ENCODE measurements at regions not wholly inside any gene's neighbourhood (a gene's known extent, or its start where the extent isn't known, plus 50 kb on each side); places are given as distances from the start of the nearest gene placed in this dataset.

DNA sequence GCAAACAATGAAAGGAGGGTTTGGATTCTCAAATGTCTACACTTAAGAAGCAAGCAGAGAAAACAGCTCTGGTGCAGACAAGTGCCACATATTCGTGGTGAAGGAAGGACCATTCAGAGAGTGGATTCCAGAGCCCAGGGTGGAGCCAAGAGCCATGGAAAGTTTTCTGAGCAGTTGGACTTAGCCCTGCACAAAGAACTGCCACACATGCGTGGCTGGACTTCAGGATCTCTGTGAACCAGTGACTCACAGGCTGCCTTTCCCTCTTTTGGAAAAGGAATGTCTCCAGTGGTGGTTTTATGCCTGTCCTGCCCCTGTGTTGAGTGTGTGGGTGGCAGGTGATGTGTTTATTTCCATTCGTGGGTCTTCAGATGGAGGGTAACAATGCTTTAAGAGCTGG is 489.5 kb downstream of the CDH26 start:
- TF ChIP-seq POLR2AphosphoS5 (IDR thresholded peaks at IDR 0.05; ENCODE audit: low read depth, low read length): no peak
- TF ChIP-seq TAF1 (IDR thresholded peaks at IDR 0.05; ENCODE audit: borderline replicate concordance, insufficient read depth, low read length): no peak
- TF ChIP-seq SIN3A (IDR thresholded peaks at IDR 0.05; ENCODE audit: borderline replicate concordance, insufficient read depth, low read length): no peak
- TF ChIP-seq FOXP2 (optimal IDR thresholded peaks at IDR 0.05; ENCODE audit: borderline replicate concordance, extremely low read depth, extremely low read length, insufficient read depth): no peak
- TF ChIP-seq, protein P1, sequence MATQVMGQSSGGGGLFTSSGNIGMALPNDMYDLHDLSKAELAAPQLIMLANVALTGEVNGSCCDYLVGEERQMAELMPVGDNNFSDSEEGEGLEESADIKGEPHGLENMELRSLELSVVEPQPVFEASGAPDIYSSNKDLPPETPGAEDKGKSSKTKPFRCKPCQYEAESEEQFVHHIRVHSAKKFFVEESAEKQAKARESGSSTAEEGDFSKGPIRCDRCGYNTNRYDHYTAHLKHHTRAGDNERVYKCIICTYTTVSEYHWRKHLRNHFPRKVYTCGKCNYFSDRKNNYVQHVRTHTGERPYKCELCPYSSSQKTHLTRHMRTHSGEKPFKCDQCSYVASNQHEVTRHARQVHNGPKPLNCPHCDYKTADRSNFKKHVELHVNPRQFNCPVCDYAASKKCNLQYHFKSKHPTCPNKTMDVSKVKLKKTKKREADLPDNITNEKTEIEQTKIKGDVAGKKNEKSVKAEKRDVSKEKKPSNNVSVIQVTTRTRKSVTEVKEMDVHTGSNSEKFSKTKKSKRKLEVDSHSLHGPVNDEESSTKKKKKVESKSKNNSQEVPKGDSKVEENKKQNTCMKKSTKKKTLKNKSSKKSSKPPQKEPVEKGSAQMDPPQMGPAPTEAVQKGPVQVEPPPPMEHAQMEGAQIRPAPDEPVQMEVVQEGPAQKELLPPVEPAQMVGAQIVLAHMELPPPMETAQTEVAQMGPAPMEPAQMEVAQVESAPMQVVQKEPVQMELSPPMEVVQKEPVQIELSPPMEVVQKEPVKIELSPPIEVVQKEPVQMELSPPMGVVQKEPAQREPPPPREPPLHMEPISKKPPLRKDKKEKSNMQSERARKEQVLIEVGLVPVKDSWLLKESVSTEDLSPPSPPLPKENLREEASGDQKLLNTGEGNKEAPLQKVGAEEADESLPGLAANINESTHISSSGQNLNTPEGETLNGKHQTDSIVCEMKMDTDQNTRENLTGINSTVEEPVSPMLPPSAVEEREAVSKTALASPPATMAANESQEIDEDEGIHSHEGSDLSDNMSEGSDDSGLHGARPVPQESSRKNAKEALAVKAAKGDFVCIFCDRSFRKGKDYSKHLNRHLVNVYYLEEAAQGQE (IDR thresholded peaks at IDR 0.05; ENCODE audit: insufficient read depth in 1 of 2, low read depth in 2 of 2, low read length in 2 of 2): no peak

DNA sequence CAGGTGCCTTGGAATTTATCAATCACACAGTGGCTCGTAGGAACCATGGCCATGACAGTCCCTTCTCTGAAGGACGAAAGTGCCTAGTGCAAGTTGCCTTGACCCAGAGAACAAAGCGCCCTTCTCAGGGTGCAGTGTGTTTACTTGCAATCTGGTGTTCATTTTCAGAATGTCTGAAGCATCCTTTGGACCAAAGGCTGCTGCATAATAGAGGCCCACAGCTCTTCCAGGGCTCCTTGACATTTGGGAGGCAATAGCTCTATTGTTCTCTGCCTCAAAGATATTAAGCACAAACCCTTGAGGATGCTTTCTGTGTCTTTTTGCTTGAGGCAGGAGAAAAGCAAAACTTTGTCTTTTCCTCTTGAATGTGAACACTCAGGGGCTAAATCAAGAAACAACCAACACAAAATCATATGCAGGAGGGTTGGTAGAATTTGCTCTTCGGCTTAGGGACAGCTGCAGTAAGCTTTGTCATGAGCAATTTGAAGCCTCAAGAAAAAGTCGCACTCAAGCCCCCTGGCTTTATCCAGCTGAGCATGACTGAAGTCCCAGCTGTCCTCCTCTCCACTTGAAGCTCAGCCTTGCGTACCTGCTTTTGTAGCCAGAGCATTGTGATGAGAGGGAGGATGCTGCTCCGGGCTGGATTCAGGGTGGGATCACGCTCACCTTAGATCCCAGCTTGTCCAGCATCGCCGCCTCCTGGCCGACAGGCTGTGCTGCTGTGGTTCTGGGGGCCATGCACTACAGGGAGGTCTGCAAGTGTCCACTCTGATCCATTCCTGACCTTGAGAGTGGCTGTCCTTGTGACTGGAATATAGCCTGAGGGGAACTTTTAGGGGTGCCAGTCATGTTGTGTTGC is 495.4 kb downstream of the CDH26 start:
- TF ChIP-seq, protein P1 (IDR thresholded peaks at IDR 0.05; ENCODE audit: insufficient read depth in 1 of 2, low read depth in 2 of 2, low read length in 2 of 2): no peak
- no peak for TF ChIP-seq TAF1 (IDR thresholded peaks at IDR 0.05; ENCODE audit: borderline replicate concordance, insufficient read depth, low read length)
- TF ChIP-seq SIN3A (IDR thresholded peaks at IDR 0.05; ENCODE audit: borderline replicate concordance, insufficient read depth, low read length): no peak
- TF ChIP-seq POLR2AphosphoS5 (IDR thresholded peaks at IDR 0.05; ENCODE audit: low read depth, low read length): no peak
- no peak for TF ChIP-seq FOXP2 (optimal IDR thresholded peaks at IDR 0.05; ENCODE audit: borderline replicate concordance, extremely low read depth, extremely low read length, insufficient read depth)

DNA sequence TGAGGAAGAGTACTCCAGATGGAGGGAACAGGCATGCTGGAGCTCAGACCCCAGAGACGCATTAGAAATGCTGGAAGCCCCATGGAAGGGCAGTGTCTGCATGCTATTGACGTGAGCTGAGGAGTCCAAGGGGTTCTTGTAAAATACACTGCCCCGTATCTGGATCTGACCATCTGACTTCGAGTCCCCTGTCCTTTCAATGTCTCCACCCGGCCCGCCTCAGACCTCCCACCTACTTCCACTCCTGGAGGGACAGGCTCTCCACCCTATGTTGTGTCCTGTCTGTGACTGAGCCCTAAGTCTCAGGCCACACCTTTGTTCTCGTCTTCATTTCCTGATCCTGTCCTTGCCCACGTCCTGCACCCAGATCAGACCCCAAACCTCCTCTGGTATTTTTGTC is 496.3 kb downstream of the CDH26 start:
- TF ChIP-seq SIN3A (IDR thresholded peaks at IDR 0.05; ENCODE audit: borderline replicate concordance, insufficient read depth, low read length): no peak
- no peak for TF ChIP-seq TAF1 (IDR thresholded peaks at IDR 0.05; ENCODE audit: borderline replicate concordance, insufficient read depth, low read length)
- no peak for TF ChIP-seq POLR2AphosphoS5 (IDR thresholded peaks at IDR 0.05; ENCODE audit: low read depth, low read length)
- TF ChIP-seq, protein P1 (IDR thresholded peaks at IDR 0.05; ENCODE audit: insufficient read depth in 1 of 2, low read depth in 2 of 2, low read length in 2 of 2): no peak
- no peak for TF ChIP-seq FOXP2 (optimal IDR thresholded peaks at IDR 0.05; ENCODE audit: borderline replicate concordance, extremely low read depth, extremely low read length, insufficient read depth)

DNA sequence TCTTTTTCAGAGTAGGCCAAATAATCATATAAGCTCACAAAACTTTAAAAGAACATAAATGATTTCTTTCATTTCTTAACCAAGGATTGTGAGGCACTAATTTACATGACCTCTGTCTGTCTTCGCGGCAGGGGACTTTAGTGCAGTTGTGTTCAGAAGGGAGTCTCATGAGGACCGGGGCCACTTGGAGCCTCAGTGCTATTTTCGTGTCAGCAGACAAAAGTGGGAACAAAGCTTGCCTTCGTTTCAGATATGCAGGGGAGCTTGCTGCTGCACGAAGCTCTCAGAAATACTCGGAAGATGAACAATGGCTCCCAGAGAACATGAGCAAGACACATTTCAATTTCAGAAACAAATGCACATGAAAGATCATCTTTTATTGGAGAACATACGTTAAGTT is 497.0 kb downstream of the CDH26 start:
- TF ChIP-seq, protein P1 (IDR thresholded peaks at IDR 0.05; ENCODE audit: insufficient read depth in 1 of 2, low read depth in 2 of 2, low read length in 2 of 2): no peak
- TF ChIP-seq POLR2AphosphoS5 (IDR thresholded peaks at IDR 0.05; ENCODE audit: low read depth, low read length): no peak
- TF ChIP-seq TAF1 (IDR thresholded peaks at IDR 0.05; ENCODE audit: borderline replicate concordance, insufficient read depth, low read length): no peak
- TF ChIP-seq SIN3A (IDR thresholded peaks at IDR 0.05; ENCODE audit: borderline replicate concordance, insufficient read depth, low read length): no peak
- no peak for TF ChIP-seq FOXP2 (optimal IDR thresholded peaks at IDR 0.05; ENCODE audit: borderline replicate concordance, extremely low read depth, extremely low read length, insufficient read depth)

Data from PFSK-1 (cell line).